B cell (primary cell): ENCODE measurements at regions not wholly inside any gene's neighbourhood (a gene's known extent, or its start where the extent isn't known, plus 50 kb on each side); places are given as distances from the start of the nearest gene placed in this dataset.

Experiments used
- EZH2 ChIP-seq: IDR thresholded peaks from 2 replicates; pipeline ENCODE4 v1.6.1; 2012; ENCODE audit warnings: borderline replicate concordance, low read depth, mild to moderate bottlenecking, moderate library complexity, low read length; ENCODE audit not compliant: insufficient read depth, poor library complexity, severe bottlenecking
- TF ChIP-seq, protein P1 (sequence below): fragments of 200-600 bp; IDR thresholded peaks from one replicate; pipeline ENCODE4 v1.8.0; 2022; ENCODE audit warnings: antibody characterized with exemption, mild to moderate bottlenecking

DNA sequence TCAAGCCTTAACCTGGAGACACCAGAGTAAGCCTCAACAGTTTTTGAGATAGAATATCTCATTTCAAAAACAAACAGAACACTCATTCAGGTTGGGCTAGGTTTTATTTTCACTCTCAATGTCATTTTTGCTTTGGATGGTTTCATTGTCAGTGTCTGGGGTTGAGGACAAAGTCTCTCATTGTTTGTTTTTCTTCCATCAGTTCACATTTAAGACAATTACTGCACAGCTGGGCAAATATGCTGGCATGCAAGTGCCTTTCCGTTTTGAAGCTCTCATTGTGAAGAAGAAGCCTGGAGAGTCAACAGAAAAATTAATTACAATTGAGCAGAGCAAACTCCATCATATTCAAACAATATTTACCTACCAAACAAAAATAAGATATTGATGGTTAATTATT, 1050.0 kb downstream of the TBL1XR1 start:
- TF ChIP-seq, protein P1, sequence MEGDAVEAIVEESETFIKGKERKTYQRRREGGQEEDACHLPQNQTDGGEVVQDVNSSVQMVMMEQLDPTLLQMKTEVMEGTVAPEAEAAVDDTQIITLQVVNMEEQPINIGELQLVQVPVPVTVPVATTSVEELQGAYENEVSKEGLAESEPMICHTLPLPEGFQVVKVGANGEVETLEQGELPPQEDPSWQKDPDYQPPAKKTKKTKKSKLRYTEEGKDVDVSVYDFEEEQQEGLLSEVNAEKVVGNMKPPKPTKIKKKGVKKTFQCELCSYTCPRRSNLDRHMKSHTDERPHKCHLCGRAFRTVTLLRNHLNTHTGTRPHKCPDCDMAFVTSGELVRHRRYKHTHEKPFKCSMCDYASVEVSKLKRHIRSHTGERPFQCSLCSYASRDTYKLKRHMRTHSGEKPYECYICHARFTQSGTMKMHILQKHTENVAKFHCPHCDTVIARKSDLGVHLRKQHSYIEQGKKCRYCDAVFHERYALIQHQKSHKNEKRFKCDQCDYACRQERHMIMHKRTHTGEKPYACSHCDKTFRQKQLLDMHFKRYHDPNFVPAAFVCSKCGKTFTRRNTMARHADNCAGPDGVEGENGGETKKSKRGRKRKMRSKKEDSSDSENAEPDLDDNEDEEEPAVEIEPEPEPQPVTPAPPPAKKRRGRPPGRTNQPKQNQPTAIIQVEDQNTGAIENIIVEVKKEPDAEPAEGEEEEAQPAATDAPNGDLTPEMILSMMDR = no peak
- no peak for TF ChIP-seq EZH2
